GM21786 (cell line): ENCODE measurements at regions not wholly inside any gene's neighbourhood (a gene's known extent, or its start where the extent isn't known, plus 50 kb on each side); places are given as distances from the start of the nearest gene placed in this dataset.
"Not testable (repeated sequence)": the region's sequence is repeated elsewhere in the genome, so short reads cannot be mapped to it uniquely, and the experiment has no call there.

Experiments
- ATAC-seq: cut with Tn5 transposase; IDR thresholded peaks from one replicate; pipeline ENCODE4 v1.9.1; 2021; ENCODE audit not compliant: unreplicated experiment

DNA sequence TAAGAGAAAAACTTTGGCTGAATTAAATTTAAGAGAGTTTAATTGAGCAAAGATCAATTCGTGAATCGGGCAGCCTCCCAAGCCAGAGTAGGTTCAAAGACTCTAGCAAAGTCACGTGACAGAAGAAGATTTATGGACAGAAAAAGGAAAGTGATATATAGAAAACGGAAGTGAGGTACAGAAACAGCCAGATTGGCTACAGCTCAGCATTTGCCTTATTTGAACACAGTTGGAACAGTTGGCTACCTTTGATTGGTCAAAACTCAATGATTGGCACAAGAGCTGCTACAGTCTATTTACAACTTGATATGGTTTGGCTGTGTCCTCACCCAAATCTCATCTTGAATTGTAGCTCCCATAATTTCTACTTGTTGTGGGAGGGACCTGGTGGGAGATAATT, 102.6 kb downstream of the PLG start:
- ATAC-seq = no peak

DNA sequence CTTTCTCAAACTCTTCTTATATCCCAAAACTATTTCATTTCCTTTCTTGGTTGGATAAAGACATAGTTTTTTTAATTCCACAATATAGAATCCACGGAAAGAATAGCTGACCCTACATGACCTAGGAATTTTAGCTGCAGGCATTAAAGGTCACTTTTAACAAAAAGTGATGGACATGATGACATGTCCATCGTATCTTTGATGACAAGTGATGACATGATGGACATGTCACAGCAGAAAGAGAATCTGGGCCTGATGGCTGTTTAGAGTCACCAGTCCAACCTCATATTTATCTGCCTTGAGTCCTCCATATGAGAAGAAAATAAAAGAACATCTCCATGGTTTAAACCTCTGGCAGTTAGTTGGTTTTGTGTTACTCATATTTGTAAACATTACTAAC, 106.2 kb downstream of the PLG start:
- no peak for ATAC-seq

- ATAC-seq = no peak
Measured at GRCh38 chr6:160810238-160810637, 108.2 kb downstream of the PLG start.

DNA sequence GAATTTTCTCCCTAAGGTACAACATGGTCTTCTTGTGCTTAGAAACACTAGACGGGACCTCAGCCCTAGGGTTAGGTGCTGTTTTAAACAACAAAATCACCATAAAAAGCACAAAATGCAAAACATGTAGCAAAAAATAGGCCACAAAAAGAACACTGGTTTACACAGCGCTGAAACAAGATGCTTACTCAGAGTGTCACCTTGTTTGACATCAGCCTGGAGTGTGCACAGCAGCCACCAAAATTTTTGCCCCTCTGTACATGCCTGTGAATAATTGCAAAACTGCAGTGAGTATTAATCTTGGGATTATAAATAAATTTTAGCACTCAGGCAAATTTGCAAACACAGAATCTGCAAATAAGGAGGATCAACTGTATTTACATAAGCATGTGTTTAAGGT, 110.1 kb downstream of the PLG start:
- no peak for ATAC-seq

GRCh38 chr6:160818934-160819333, 116.9 kb downstream of the PLG start:
- ATAC-seq = no peak

DNA sequence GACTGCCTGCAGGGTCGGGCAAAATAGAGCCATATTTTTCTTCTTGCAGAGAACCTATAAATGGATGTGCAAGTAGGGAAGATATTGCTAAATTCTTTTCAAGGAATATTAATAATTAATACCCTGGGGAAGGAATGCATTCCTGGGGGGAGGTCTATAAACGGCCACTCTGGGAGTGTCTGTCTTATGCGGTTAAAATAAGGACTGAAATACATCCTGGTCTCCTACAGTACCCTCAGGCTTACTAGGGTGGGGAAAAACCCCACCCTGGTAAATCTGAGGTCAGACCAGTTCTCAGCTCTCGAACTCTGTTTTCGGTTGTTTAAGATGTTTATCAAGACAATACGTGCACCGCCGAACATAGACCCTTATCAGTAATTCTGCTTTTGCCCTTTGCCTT, 118.6 kb downstream of the PLG start:
- not testable (repeated sequence) for ATAC-seq

DNA sequence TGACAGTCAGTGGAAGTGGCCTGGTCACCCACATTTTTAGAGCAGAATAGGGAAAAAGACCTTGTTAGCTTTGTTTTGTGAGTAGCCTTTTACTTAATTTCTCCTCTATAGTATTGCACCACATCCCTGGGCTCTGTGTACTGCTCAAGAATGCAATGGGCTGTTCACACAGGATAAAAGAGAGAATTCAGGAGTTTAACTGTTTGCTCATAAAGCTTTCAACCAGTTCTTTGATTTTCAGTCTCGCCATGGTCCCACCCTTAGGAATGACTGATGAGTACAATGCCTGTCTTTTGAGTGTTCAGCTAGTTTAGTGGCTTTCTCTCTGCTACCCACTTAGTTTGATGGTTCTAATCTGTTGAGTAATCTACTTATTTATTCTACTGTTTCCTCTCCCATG, 129.7 kb downstream of the PLG start:
- no peak for ATAC-seq

DNA sequence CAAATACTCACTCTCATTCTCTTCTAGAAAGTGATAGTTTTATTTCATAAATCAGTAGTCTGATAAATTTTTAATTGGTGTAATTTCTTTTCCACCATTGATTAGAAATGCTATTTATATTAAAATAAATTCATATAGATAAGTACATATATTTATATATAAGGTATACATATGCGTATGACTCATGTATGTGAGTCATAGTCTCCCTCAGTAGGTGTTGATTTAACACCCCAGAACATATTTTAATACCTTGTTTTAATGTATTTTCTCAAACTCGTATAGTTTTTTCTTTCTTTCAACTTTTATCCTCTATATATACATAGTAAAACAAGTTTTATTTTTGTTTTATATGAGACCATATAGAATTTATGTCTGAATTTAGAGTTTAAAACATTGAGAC, 130.4 kb downstream of the PLG start:
- ATAC-seq = no peak

DNA sequence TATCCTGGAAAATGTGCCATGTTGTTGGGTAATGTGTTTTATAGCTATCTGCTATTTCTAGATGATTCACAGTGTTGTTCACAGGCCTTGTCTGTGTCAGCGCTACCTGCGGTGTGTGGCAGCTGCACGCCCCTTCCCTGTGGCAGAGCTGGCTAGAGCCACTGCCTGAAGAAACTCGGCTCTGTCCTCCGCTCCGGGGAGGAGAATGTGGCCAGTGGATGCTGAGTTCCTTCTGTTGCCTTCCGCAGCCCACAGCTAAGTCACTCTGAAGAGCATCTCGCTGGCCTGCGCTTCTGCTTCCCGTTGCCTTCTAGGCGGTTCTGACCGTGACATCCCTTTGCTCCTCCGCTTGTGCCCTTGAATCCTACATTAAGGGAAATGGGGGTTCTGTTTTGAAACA, 135.1 kb downstream of the PLG start:
- ATAC-seq = no peak

DNA sequence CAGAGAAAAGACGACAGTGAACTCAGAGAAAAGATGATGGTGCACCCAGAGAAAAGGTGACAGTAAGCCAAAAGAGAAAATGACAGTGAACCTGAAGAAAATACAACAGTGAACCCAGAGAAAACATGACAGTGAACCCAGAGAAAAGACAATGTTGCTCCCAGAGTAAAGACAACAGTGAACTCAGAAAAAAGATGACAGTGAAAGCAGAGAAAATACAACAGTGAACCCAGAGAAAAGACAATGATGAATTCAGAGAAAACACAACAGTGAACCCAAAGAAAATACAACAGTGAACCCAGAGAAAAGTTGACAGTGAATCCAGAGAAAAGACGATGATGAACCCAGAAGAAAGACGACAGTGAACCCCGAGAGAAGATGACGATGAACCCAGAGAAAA, 140.5 kb upstream of the MAP3K4 start:
- no peak for ATAC-seq

- no peak for ATAC-seq
Measured at GRCh38 chr6:160853946-160854345, 137.6 kb upstream of the MAP3K4 start.

- no peak for ATAC-seq
Measured at GRCh38 chr6:160858886-160859285, 132.7 kb upstream of the MAP3K4 start.

- ATAC-seq = no peak
Measured at GRCh38 chr6:160859822-160860221, 131.7 kb upstream of the MAP3K4 start.

- no peak for ATAC-seq
Measured at GRCh38 chr6:160861824-160862223, 129.7 kb upstream of the MAP3K4 start.

DNA sequence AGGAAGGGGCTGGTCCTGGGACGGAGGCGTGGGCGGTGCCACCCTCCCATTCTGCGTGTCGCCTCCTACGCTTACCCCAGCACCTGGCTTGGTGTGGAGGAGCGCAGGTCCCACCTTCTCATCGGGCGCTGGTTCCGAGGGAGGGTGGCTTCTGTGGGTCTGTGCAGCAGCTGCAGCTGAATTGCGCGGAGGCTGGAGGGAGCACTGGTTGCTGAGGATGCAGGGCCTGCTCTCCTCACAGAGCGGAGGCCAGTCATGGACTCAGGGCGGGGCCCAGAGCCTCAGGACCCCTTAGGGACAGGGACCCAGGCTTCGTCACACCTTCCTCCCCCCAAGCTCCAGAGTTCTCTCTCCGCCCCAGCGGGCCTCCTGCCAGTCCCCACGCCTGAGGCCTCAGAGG, 127.8 kb upstream of the MAP3K4 start:
- ATAC-seq = no peak

DNA sequence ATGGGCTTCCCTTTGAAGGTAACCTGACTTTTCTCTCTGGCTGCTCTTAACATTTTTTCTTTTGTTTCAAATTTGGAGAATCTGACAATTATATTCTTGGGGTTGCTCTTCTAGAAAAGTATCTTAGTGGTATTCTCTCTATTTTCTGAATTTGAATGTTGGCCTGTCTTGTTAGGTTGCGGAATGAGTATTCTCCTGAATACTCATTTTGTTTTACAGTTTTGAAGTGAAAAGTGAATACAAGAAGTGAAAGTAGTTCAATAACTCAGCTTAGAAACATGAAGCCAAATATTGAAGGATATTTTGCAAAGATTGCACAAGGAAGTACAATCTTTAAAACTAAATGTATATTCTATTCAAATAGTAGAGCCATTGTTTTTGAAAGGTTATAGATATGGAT, 120.2 kb upstream of the MAP3K4 start:
- peak; percentile 79 for ATAC-seq

GRCh38 chr6:160881148-160881808, 110.3 kb upstream of the MAP3K4 start:
- ATAC-seq = no peak

DNA sequence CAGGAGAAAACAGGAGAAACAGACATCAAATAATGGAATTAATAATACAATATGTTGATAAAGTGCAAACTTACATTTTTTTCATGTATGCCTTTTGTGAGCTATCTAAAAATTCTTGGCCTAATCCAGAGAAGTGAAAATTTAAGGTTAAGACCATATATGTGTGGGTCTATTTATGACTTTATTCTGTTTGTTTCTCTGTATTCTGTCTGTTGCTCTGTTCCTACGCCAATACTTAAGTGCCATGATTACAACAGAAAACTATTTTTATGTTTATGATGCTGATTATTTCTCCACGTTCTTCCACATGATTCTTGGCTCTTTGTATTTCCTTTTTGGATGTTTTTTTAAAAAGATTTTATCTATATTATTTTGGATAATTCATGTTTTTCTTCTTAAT, 109.6 kb upstream of the MAP3K4 start:
- no peak for ATAC-seq

DNA sequence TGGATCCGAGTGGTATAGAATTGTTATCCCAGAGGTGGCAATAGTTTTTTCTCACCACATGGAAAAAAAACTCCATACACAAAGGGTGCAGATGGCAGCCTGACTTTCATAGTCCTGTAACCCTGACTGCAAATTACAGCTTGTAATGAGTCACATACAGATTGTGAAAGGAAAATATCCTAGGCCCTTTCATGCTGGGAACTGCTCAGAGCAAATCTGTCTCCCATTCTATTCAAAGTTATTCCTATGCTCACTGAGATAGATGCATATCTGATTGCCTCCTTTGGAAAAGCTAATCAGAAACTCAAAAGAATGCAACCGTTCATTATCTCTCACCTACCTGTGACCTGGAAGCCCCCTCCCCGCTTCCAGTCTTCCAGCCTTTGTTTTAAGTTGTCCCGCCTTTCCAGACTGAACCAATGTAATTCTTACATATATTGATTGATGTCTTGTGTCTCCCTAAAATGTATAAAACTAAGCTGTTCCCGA, 108.7 kb upstream of the MAP3K4 start:
- ATAC-seq = no peak

DNA sequence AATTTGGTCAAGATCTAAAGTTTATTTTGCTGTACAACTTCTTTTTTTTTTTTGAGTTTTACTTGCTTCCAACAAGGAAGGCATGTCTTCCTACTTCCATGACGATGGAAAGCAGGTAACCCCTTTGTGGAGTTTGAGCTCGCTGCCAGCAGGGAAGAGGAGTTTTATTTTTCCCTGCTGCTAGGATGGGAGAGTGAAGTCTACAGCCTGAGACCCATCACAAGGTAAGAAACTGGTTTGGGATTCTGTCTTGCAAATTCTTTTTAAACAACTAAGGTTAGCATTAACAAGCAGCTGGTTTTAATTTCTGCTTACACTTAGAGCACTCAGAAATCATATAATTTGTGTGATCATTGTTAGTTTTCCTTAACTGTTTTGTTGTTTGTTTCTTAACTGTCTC, 108.0 kb upstream of the MAP3K4 start:
- ATAC-seq = no peak

- no peak for ATAC-seq
Measured at GRCh38 chr6:160883999-160884398, 107.6 kb upstream of the MAP3K4 start.

GRCh38 chr6:160889148-160889547, 102.4 kb upstream of the MAP3K4 start:
- ATAC-seq = not testable (repeated sequence)

GRCh38 chr6:160891690-160892089, 99.9 kb upstream of the MAP3K4 start:
- ATAC-seq = no peak
